AG08395 (cell line): ENCODE measurements at regions not wholly inside any gene's neighbourhood (a gene's known extent, or its start where the extent isn't known, plus 50 kb on each side); places are given as distances from the start of the nearest gene placed in this dataset.
"Not testable (repeated sequence)": the region's sequence is repeated elsewhere in the genome, so short reads cannot be mapped to it uniquely, and the experiment has no call there.

Experiments used
- DNase-seq: peaks from one replicate; pipeline ENCODE4 v3.0.0; 2012; ENCODE audit warnings: mixed read lengths, low spot score

DNA sequence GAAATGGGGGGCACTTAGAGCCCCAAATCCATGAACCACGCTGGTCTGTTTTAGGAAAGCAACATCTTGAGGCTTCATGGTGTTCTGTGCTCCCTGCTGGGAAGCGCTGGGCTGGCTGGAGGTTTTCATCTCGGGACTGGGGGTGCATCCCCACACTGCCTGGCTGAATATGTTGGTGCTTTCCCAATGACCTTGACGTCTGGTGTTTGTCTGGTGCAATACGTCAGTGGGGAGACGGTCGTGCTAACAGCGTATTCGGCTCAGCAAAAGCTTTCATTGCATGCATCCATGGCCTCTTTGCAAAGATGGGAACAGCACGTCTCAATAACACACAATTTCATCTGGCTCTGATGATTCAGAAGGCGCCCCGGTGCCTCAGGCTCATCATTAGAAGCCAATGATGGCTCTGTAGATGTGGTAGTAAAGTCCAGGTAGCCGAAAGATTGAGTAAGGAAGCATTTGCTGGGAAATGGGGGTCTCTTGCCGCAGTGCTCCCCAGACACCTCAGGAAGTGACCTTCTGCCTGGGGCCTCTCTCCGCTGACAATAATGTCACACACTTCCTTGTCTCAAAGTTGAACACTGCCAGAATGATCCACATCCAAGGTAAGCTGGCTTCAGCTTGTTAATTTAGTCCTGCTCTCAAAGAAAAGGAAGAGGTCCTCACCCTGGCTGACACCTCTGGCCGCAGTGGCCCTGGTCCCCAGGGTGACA lies 97.7 kb downstream of the ING1 start:
- DNase-seq = no peak

DNA sequence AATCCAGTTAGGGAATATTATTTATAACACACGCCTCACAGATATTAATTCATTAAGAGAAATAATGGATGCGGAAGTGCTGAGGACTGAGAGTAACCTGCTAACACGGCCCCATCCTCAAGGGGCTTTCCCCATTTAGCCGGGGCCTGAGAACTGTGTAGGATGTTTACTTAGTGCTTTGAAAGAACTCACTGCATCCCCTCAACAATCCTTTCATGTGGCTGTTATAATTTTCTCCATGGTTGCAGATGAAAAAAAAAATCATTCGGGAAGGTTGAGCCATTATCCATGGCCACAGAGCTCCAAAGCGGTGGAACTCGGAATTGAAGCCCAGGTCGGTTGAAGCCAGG lies 98.2 kb downstream of the ING1 start:
- DNase-seq = no peak

DNA sequence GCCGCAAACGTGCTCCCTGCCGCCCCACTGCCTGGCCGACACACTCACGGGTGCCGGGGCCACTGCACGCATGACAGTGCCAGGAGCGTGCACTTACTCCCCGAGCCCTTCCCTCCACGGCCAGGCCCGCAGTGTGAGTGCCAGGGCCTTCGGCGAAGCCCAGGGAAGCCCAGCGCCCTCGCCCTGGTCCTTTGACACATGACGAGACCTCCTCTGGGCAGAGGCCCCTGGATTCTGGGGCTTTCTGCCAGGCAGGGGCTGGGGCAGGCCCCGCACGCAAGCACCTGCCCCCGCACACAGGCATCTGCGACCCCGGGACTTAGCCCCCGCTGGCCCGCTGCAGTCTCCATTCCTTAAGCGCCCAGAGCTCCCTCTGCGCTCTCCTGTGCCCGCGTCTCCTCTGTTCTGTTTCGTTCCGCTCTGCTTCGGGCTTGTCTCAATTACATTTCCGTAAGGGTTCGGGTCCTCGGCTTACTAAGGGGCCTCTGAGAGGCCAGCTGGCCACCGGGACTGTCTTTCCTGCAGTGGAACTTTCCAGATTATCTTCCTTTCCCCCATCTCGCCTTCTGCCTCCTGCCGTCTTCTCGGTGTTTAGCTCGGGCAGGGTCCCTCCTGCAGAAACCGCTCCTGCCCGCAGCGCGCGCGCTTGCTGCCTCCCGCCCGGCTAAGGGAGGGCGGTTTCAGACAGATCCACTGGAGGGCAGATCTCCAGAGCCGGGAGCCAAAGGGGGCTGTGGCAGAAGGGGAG lies 98.8 kb downstream of the ING1 start:
- DNase-seq = no peak

DNA sequence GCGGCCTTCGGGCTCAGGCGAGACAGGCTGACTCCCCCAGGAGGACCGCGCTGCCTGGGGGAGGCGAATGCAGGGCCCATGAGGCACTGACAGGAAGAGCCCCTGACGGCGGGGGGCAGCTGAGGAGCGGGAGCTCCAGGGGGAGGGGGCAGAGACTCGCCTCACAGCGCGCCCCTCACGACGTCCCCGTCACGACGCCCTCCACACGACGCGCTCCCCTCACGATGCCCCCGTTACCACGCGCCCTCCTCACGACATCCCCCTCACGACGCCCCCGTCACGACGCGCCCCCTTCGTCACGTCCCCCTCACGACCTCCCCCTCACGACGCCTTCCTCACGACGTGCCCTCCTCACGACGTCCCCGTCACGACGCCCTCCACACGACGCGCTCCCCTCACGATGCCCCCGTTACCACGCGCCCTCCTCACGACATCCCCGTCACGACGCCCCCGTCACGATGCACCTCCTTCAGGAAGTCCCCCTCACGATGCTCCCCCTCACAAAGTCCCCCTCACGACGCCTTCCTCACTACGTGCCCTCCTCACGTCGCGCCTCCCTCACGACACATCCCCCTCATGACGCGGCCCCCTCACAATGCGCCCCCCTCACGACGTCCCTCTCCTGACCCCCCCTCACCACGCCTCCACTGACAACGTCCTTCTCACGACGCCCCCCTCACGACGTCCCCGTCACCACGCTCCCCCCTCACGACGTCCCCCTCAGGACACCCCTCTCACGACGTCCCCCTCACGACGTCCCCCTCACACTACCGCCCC lies 99.6 kb downstream of the ING1 start:
- no peak for DNase-seq

DNA sequence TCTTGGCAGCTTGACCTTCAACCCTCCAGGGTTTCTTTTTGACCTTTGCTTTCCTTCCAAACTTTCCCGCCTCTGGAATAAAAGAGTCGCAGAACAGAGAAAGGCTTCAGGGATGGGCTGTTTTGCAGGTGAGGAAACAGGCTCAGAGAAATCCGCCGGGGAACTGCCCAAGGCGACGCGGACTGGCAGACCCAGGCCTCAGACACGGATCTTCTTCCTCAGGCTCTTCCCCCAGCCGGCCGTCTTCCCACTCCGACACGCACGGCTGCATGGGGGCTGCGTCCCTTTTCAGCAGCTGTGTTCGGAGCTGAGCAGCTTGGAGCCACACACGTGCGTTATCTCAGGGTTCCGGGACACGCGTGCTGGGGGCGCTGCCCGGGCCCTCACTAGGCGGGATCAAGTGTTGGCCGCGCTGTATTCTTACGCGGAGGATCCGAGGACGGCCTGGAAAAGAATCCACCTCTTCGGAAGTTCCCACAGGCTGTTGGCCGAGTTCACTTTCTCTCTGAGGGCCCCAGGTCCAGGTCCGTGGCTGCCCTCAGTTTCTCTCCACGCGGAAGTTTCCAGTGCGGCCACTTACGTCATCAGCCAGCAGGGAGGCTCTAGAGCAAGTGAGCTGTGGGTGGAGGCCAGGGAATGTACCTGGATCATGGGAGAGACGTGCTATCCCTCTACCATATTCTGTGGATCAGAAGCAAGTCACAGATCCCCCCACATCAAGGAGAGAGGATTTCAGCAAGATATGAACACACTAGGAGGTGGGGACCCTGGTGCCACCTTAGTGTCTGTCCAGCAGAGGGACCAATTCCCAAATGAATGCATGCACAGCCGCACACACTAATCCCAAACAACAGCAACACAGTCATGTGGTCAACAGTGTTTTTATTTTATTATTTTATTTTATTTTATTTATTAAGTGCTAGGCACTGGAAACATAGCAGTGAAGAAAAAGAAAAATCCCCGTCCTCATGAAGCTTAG lies 100.4 kb downstream of the ING1 start:
- no peak for DNase-seq

DNA sequence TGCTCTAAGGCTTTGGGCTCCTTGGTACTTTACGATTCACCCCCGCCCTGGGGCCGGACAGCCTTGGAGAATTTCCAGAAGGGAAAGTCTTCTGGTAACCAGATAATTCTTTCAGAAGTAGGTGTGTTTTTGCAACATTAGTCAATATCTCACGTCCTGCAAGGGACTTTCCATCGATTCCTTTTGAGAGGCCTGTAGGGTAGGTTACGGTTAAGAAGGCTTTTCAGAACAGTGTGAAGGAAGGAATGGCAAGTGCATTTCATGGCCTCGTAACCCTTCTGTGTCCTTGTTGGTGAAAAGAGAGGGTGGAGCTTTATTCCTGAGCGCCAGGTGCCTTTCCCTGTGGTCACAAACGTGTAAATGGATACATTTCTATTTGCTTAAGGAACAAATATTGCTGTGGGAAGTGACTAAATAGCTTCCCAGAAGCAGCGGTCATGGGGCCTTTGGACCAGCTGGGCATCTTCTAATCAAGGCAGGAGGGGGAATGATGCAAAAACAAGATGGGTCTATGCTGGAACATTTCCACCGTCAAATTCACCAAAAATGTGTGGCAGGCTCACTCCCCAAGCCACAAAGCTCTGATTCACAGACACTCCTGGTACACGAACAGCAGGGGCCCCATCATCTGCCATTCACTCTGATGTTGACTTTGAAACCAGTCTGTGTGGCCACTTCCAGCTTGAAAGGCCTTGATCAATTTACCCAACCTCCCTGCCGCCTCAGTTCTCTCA lies 99.2 kb downstream of the ANKRD10 start:
- DNase-seq = no peak

DNA sequence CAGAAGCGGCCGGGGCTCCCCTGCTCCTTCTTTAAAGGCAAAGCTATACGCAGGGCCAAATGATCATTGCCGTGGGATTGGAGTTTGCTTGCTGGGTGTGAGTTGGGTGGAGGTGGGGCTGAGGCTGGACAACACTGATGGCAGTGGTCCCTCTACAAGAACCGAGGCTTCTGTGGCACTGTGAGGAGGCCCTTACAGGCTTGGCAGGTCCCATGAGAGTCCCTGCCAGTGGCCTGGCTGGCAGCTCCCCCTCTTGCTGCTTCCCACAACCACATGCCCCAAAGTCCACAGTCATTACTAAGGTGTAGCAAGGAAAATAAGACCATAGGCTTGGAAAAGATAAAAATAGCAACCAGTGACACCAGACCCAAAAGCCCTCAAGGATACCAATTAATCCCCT lies 98.4 kb downstream of the ANKRD10 start:
- no peak for DNase-seq

DNA sequence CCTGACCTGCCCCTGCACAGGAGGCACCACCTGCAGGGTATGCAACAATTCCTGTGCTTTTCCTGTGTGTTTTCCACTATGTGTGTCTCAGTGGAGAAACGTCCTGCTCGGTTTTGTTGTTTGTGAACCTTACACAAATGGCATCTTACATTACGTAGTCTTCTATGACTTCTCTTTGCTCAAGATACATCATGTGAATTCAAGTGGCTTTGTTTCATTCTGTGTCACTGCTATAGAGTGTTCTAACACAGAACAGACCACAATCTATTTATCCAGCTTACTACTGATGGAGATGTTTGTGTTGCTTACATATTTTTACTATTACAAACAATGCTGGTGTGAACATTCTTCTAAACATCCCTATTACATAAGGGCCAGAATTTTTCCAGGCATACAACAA lies 97.7 kb downstream of the ANKRD10 start:
- DNase-seq = no peak

DNA sequence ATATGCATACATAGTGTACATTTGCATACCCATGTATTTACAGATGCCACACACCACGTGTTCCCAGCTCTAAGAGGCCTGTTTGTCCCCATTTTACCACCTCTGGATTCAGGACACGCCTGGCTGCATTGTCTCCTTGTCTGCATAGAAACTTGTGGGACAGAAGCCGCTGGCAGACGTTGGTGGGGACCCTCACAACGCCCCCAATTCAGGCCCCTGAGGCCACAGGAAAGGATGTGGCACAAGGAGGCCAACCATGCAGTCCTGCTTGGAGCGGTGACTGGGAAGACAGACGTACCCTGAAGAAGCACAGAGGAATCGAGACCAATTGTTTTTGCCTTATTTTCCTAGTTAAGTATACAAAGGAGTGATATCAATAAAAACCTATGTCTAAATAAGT lies 96.1 kb downstream of the ANKRD10 start:
- no peak for DNase-seq

DNA sequence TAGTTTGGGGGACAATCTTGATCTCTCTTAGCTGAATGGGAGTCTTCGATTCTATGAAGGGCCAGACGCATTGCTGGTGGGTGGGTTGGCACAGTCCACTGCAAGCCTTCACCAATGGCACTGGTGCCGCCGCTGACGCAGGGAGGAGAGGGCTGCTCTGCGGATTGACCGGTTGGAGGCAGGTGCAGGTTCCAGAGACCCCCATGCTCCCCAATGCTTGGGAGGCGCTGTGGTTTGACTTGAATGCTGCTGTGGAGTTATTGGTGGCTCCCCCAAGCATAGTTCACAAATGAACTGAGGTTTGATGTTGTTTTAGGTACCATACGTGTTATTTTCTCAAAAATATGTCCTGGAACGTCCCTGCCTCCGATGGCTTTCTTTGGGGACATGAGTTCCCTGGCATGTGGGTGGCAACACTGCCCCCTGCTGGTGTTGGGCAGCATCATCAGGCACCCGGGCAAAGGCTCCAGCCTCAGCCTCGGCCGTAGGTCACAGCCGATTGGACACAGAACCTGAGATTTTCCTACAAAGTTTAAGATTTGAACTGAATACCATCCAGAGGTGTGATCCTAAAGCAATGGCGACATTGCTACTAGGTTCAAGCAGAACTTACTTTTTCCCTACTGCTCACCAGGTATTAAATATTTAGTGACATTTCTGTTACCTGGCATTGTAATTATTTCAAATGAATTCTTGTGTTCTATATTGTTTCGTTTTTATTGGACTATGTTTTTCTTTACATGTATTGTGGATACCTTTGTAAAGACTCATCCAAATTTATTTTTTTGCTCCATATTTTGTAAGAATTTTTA lies 95.5 kb downstream of the ANKRD10 start:
- peak; percentile 90 for DNase-seq

DNA sequence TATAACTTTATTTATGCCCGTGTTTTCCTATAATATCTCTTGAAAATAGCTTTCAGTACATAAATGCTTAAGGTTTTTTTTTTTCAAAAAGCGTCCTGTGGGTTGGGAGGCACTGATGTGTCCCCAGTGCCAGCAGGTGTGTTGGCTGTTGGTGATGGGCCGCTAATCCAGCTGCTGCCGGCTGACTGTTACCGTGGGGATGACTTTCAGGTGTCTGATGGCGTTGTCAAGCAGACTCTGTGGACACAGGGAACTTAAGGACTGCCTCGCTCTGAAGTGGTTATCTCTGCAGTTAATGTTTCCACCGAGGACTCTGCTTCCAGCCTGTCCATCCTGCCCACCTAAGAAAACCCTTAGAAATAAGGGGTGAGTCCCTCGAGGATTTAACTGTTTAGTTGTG lies 94.5 kb downstream of the ANKRD10 start:
- DNase-seq = no peak

DNA sequence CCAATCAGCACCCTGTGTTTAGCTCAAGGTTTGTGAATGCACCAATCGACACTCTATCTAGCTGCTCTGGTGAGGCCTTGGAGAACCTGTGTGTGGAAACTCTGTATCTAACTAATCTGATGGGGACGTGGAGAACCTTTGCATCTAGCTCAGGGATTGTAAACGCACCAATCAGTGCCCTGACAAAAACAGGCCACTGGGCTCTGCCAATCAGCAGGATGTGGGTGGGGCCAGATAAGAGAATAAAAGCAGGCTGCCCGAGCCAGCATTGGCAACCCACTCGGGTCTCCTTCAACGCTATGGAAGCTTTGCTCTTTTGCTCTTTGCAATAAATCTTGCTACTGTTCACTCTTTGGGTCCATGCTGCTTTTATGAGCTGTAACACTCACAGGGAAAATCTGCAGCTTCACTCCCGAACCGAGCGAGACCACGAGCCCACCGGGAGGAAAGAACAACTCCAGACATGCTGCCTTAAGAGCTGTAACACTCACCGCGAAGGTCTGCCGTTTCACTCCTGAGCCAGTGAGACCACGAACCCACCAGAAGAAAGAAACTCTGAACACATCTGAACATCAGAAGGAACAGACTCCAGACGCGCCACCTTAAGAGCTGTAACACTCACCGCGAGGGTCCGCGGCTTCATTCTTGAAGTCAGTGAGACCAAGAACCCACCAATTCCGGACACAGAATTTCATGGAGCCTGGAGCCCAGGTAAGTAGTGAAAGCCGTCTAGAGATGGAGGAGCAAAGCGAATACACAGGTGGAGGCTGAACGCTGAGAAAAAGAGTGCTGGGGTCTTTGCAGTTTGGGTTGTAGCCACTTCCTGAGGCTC lies 92.8 kb downstream of the ANKRD10 start:
- not testable (repeated sequence) for DNase-seq

DNA sequence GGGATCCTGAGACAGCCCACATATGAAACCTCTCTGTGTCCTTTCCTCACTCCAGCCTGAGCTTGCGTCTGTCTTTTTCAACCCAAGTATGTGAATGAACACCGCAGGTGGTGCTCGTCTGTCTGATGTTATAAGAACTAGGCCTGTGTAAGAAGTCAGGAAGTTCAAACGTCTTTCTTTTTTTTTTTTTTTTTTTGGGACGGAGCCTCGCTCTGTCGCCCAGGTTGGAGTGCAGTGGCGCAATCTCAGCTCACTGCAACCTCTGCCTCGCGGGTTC lies 92.3 kb downstream of the ANKRD10 start:
- no peak for DNase-seq

DNA sequence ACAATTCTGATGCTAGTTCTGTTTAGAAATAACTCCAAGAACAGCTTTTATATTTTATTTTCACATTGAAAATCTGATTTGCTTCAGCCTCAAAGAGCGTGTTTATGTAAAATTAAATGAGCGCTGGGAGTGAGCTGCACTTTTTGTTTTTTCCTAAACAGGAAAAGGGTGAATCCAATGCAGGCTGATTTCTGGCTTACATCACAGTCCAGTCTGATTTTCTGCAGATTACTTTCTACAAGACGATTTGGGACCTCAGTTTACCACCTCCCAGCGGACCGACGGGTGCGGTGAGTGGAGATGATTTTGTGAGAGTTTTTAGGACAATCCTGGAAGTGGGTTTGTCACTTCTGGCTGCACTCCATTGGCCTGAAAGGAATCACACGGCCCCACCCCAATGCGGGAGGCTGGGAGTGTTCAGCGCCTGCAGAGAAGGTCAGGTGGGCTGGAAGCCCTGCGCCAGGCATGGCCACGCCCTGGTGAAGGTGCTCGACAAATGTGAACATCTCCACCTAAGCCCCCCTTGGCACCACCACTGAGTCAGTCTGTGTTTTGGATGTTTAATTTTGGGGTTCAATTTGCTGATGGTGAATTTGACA lies 90.1 kb downstream of the ANKRD10 start:
- DNase-seq = no peak

DNA sequence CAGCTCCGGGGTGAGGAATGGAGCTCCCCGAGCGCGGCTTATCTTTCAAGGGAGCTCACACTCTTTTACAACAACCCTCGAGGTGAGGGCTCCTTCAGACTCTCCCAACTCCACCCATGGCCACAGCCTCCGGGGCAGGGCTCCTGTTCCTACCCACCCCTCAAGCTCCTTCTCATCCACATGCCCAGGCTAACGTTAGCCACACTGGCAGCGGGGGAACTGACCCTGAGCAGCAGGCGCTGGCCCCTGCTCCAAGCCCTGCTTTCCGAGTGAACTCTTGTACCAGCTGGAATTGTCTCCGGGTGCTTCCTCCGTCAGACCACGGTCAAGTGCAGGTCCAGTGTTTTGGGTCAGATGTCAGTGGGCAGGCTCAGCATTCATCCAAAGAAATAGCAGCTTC lies 89.4 kb downstream of the ANKRD10 start:
- DNase-seq = no peak

DNA sequence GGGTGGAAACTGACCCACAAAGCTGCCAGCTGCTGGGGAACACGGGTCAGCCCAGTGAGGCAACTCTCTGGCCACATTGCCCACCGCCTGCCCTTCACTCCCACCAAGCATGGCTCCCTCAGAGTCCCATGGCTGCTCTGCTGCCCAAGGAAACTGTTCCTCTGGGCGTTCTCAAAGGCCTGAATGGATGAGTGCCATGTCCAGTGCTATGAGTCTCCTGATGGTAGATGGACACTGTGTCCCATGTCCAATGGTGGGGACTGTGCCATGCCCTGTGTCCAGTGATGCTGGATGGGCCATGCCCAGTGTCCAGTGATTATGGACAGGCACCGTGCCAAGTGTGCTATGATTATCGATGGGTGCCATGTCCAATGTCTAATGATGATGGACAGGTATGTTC lies 88.8 kb downstream of the ANKRD10 start:
- no peak for DNase-seq

DNA sequence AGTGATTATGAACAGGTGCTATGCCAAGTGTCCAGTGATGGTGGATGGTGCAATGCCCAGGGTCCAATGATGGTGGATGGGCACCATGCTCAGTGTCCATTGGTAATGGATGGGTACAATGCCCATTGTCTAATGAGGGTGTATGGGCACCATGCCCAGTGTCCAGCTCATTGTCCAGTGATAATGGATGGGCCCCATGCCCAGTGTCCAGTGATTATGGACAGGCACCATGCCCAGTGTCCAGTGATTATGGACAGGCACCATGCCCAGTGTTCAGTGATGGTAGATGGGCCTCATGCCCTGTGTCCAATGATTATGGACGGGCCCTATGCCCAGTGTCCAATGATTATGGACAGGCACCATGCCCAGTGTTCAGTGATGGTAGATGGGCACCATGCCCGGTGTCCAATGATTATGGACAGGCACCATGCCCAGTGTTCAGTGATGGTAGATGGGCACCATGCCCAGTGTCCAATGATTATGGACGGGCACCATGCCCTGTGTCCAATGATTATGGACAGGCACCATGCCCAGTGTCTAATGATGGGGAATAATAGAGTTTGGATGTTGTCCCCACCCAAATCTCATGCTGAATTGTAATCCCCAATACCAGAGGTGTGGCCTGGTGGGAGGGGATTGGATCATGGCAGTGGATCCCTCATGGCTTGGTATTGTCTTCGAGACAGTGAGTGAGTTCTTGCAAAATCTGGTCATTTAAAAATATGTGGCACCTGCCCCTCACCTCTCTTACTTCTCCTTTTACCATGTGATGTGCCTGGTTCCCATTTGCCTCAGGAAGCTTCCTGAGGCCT lies 87.8 kb downstream of the ANKRD10 start:
- DNase-seq = no peak
